HepG2 (cell line): ENCODE measurements at regions not wholly inside any gene's neighbourhood (a gene's known extent, or its start where the extent isn't known, plus 50 kb on each side); places are given as distances from the start of the nearest gene placed in this dataset.

Source experiments
- GABPA ChIP-seq, 2 experiments: IDR thresholded peaks; 2 replicates each; pipeline ENCODE4 v1.6.1; 2011 to 2016; ENCODE audit warnings: low read depth in 2 of 2, low read length in 1 of 2, missing biosample characterization in 1 of 2, missing genetic modification characterization in 1 of 2
- KDM5B ChIP-seq: sonication (generic); formaldehyde crosslinking; IDR thresholded peaks from 2 replicates; pipeline ENCODE4 v1.4.0; 2020; ENCODE audit warnings: missing genetic modification reagents, mild to moderate bottlenecking, borderline replicate concordance
- KLF13 ChIP-seq: sonication (generic); formaldehyde crosslinking; IDR thresholded peaks from 2 replicates; pipeline ENCODE4 v1.4.0; 2020; ENCODE audit warnings: mild to moderate bottlenecking, missing genetic modification reagents
- KLF9 ChIP-seq: IDR thresholded peaks from 2 replicates; pipeline ENCODE4 v1.6.1; 2016; ENCODE audit warnings: low read depth
- ZNF138 ChIP-seq: sonication (generic); formaldehyde crosslinking; IDR thresholded peaks from 2 replicates; pipeline ENCODE4 v1.5.0; 2020; ENCODE audit warnings: mild to moderate bottlenecking, low read depth, missing genetic modification reagents
- ZNF234 ChIP-seq: sonication (generic); formaldehyde crosslinking; conservative IDR thresholded peaks from 2 replicates; pipeline ENCODE4 v1.5.1; 2020; ENCODE audit warnings: mild to moderate bottlenecking, missing genetic modification reagents
- ZNF253 ChIP-seq: sonication (generic); formaldehyde crosslinking; IDR thresholded peaks from 2 replicates; pipeline ENCODE4 v1.8.0; 2022; ENCODE audit warnings: mild to moderate bottlenecking, missing genetic modification reagents, borderline replicate concordance
- ZNF274 ChIP-seq: sonication (generic); formaldehyde crosslinking; IDR thresholded peaks from 2 replicates; pipeline ENCODE4 v1.5.1; 2020; ENCODE audit warnings: mild to moderate bottlenecking, missing genetic modification reagents
- ZNF441 ChIP-seq: sonication (generic); formaldehyde crosslinking; IDR thresholded peaks from 2 replicates; pipeline ENCODE4 v1.7.0; 2021; ENCODE audit warnings: missing genetic modification reagents, borderline replicate concordance
- TF ChIP-seq, protein P1 (sequence below): sonication (generic); formaldehyde crosslinking; IDR thresholded peaks from 2 replicates; pipeline ENCODE4 v1.5.0; 2020; ENCODE audit warnings: mild to moderate bottlenecking, missing genetic modification reagents, moderate library complexity

DNA sequence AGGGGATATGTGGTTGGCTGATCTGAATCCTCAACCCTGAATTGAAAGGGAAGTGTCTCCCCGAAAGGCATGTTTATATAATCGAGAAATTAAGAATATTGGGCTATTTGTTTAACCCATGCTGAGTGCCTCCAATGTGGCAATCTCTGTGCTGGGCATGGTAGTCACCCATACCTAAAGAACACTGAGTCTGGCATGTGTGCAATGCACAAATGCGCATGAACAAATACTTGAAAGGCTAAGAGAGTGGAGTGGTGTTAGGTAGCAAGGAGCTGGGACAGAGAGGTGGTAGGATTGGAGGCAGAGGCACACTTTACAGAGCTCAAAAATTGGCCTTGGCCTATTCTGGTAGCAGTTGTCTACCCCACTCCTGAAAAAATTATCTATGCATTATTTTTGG, 645.1 kb upstream of the FAM98A start:
- TF ChIP-seq ZNF441 (CRISPR knock-in tag) (no peak), KLF9 (CRISPR knock-in tag) (no peak), ZNF234 (CRISPR knock-in tag) (no peak), KDM5B (CRISPR knock-in tag) (no peak), GABPA (IDR thresholded peaks at IDR 0.05; ENCODE audit: low read depth, low read length) (no peak), GABPA (CRISPR knock-in tag; IDR thresholded peaks at IDR 0.05; ENCODE audit: low read depth) (no peak), ZNF253 (CRISPR knock-in tag) (no peak), ZNF274 (no peak), ZNF138 (no peak), KLF13 (CRISPR knock-in tag) (no peak)
- TF ChIP-seq, protein P1, sequence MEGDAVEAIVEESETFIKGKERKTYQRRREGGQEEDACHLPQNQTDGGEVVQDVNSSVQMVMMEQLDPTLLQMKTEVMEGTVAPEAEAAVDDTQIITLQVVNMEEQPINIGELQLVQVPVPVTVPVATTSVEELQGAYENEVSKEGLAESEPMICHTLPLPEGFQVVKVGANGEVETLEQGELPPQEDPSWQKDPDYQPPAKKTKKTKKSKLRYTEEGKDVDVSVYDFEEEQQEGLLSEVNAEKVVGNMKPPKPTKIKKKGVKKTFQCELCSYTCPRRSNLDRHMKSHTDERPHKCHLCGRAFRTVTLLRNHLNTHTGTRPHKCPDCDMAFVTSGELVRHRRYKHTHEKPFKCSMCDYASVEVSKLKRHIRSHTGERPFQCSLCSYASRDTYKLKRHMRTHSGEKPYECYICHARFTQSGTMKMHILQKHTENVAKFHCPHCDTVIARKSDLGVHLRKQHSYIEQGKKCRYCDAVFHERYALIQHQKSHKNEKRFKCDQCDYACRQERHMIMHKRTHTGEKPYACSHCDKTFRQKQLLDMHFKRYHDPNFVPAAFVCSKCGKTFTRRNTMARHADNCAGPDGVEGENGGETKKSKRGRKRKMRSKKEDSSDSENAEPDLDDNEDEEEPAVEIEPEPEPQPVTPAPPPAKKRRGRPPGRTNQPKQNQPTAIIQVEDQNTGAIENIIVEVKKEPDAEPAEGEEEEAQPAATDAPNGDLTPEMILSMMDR (CRISPR knock-in tag): no peak
